ENCODE measurements at regions not wholly inside any gene's neighbourhood (a gene's known extent, or its start where the extent isn't known, plus 50 kb on each side); places are given as distances from the start of the nearest gene placed in this dataset.

- H3K9me3 ChIP-seq (ENCODE audit: low read depth, low read length, poor library complexity, severe bottlenecking): no peaks in the 10 kb centered on the region
- H3K27me3 ChIP-seq (replicated peaks; ENCODE audit: insufficient read depth, low read depth, low read length, poor library complexity): no peaks in the 10 kb centered on the region
- no peak overlapping the region for H3K4me3 ChIP-seq (ENCODE audit: low read depth, low read length, poor library complexity, severe bottlenecking)
- POLR2A ChIA-PET (ENCODE audit: low non-redundant PET): no interaction called here
- TF ChIP-seq EZH2 (IDR thresholded peaks at IDR 0.05; ENCODE audit: borderline replicate concordance, low read depth, low read length, poor library complexity, severe bottlenecking) (no peak), CTCF (conservative IDR thresholded peaks at IDR 0.05; ENCODE audit: low read depth, low read length) (no peak)
- intact Hi-C loops (cut with micrococcal nuclease; ENCODE audit: unreplicated experiment): no loop called here
- no peaks in the 10 kb centered on the region for H3K4me1 ChIP-seq (ENCODE audit: insufficient read depth, low read length, poor library complexity, severe bottlenecking)
- CTCF ChIA-PET: no interaction called here
- DNase-seq (ENCODE audit: low spot score): no peak
- no peak overlapping the region for H3K27ac ChIP-seq (ENCODE audit: low read depth, low read length, poor library complexity, severe bottlenecking)
- no peaks in the 10 kb centered on the region for H3K36me3 ChIP-seq (ENCODE audit: insufficient read depth, low read length, poor library complexity, severe bottlenecking)
- BruUV-seq (replicated peaks): no TSS peak
These were observed 1950.9 kb upstream of the TENM3 start for GRCh38 chr4:180292339-180292738.

- no peaks in the 10 kb centered on the region for H3K36me3 ChIP-seq (ENCODE audit: insufficient read depth, low read length, poor library complexity, severe bottlenecking)
- no peaks in the 10 kb centered on the region for H3K4me1 ChIP-seq (ENCODE audit: insufficient read depth, low read length, poor library complexity, severe bottlenecking)
- ChIA-PET POLR2A (ENCODE audit: low non-redundant PET) (no interaction called here), CTCF (no interaction called here)
- no peaks in the 10 kb centered on the region for H3K27me3 ChIP-seq (replicated peaks; ENCODE audit: insufficient read depth, low read depth, low read length, poor library complexity)
- no peak overlapping the region for H3K27ac ChIP-seq (ENCODE audit: low read depth, low read length, poor library complexity, severe bottlenecking)
- H3K9me3 ChIP-seq (ENCODE audit: low read depth, low read length, poor library complexity, severe bottlenecking): no peaks in the 10 kb centered on the region
- no peak overlapping the region for H3K4me3 ChIP-seq (ENCODE audit: low read depth, low read length, poor library complexity, severe bottlenecking)
- intact Hi-C loops (cut with micrococcal nuclease; ENCODE audit: unreplicated experiment): no loop called here
- no peak for DNase-seq (ENCODE audit: low spot score)
- BruUV-seq (replicated peaks): no TSS peak
- TF ChIP-seq EZH2 (IDR thresholded peaks at IDR 0.05; ENCODE audit: borderline replicate concordance, low read depth, low read length, poor library complexity, severe bottlenecking) (no peak), CTCF (conservative IDR thresholded peaks at IDR 0.05; ENCODE audit: low read depth, low read length) (no peak)
These were observed 1947.1 kb upstream of the TENM3 start for GRCh38 chr4:180296036-180296599.

GRCh38 chr4:180304321-180304720, 1938.9 kb upstream of the TENM3 start:
- POLR2A ChIA-PET (ENCODE audit: low non-redundant PET): no interaction called here
- CTCF ChIA-PET: no interaction called here
- Histone ChIP-seq H3K9me3 (ENCODE audit: low read depth, low read length, poor library complexity, severe bottlenecking) (no peaks in the 10 kb centered on the region), H3K27me3 (replicated peaks; ENCODE audit: insufficient read depth, low read depth, low read length, poor library complexity) (no peaks in the 10 kb centered on the region), H3K27ac (ENCODE audit: low read depth, low read length, poor library complexity, severe bottlenecking) (no peak overlapping the region), H3K4me3 (ENCODE audit: low read depth, low read length, poor library complexity, severe bottlenecking) (no peak overlapping the region), H3K36me3 (ENCODE audit: insufficient read depth, low read length, poor library complexity, severe bottlenecking) (no peaks in the 10 kb centered on the region), H3K4me1 (ENCODE audit: insufficient read depth, low read length, poor library complexity, severe bottlenecking) (no peaks in the 10 kb centered on the region)
- no peak for DNase-seq (ENCODE audit: low spot score)
- BruUV-seq (replicated peaks): no TSS peak
- TF ChIP-seq CTCF (conservative IDR thresholded peaks at IDR 0.05; ENCODE audit: low read depth, low read length): no peak
- TF ChIP-seq EZH2 (IDR thresholded peaks at IDR 0.05; ENCODE audit: borderline replicate concordance, low read depth, low read length, poor library complexity, severe bottlenecking): no peak
- intact Hi-C loops (cut with micrococcal nuclease; ENCODE audit: unreplicated experiment): no loop called here
